IPS-NIHi11 (cell line): ENCODE measurements at regions not wholly inside any gene's neighbourhood (a gene's known extent, or its start where the extent isn't known, plus 50 kb on each side); places are given as distances from the start of the nearest gene placed in this dataset.

ENCODE experiments used
- DNase-seq: peaks from one replicate; pipeline ENCODE4 v3.0.0; 2012; ENCODE audit warnings: mixed read lengths, low spot score

DNA sequence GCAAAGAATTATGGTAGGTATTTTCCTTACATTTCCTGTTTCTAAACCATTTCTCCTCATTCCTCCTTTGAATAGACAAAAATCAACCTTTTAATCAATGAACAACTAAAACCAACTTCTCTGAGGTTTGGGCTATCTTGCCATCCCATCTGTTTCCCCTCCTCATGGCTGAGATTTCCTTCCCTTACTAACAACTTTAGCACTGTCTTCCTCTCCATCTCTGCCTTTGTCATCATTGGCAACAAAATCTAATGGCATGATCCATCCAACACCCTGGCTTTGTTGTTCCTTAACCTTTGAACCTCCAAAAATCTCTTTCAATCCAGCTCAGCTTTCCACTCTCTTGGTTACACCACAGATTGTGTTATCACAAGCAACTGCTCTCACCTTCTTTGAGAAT is 95.3 kb upstream of the FAM136A start:
- no peak for DNase-seq

DNA sequence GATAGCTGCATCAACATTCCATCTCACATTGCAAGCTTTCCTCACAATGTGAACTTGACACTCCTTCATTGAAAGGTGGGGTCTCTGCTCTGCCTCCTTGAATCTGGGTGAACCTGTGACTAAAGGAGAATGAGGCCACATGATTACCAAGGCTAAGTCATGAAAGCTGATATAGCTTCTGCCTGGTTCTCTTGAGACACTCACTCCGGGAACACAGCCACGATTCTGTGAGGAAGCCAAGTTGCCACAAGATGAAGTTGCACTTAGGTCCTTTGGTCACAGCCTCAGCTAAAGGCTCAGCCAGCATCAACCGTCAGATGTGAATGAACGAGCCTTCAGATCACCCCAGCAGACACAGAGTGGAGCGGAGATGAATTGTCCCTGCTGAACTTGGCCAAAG is 94.7 kb upstream of the FAM136A start:
- DNase-seq = no peak

- no peak for DNase-seq
Observed at GRCh38 chr2:70393881-70394280, 92.0 kb upstream of the FAM136A start.

DNA sequence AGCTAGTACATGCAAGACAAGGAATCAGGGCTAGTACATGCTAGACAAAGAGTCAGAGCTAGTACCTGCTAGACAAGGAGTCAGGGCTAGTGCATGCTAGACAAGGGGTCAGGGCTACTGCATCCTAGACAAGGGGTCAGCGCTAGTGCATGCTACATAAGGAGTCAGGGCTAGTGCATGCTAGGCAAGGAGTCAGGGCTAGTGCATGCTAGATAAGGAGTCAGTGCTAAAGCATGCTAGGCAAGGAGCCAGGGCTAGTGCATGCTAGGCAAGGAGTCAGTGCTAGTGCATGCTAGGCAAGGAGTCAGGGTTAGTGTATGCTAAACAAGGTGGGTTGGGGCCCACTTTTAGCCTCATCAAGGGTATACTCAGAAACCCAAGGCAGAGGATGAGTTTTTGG is 90.1 kb upstream of the FAM136A start:
- DNase-seq = no peak

DNA sequence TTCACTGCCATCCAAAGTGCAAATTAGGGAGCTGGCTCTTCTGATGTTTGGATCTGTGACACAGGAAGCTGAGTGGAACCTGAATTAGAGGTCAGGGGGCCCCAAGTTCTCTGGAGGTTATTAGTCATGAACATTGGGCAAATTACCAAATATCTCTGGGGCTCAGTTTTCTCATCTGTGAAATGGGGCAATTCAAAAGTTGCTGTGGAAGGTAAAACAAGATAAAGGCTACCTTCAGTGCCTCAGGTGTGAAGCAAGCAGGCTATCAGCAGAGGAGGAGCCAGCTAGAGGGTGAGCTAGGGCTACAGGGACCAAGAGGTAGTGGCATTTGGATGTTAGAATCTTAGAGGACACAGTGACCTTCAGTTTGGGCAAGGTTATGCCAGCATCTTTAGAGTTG is 89.4 kb upstream of the FAM136A start:
- DNase-seq = no peak

DNA sequence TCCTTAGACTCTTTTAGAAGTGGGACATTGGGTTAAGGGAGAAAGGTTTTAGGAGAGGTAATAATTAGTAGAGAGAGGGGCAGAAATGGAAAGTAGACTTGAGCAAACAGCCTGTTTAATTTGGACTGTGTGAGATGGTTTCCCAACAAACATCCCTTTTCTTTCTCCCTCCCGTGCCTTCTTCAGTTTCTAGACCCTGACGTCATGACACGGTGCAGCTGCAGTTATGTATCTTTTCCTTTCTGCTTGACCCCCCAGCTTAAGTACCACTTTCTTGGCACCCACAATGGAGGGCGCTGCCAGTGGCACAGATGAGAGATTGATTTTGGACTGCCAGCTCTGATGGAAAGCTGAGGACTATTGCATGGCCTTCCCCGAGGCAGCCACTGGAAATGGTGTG is 86.9 kb upstream of the FAM136A start:
- no peak for DNase-seq

- DNase-seq = no peak
Observed at GRCh38 chr2:70388128-70388527, 86.3 kb upstream of the FAM136A start.

- peak; percentile 48 for DNase-seq
Observed at GRCh38 chr2:70385966-70386595, 84.2 kb upstream of the FAM136A start.

GRCh38 chr2:70385204-70385603 is 83.3 kb upstream of the FAM136A start:
- no peak for DNase-seq

DNA sequence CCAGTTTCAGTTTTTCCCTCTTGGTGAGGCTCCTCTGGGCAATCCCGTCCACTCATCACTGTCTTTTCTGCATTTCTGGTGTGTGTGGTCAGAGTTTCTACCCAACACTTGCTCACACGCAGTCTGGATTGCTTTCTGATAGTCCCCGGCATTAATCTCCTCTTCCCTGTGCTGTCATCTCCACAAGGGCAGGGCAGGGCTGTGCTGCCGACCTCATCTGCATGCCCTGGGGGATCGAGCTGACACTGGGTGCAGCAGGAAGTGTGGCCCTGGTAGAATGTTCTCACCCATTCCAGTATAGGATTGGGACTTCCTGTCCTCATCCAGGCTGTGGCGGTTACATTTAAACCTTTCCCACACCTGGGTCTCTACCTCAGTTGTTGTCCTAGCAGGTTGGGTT is 80.0 kb upstream of the FAM136A start:
- no peak for DNase-seq

GRCh38 chr2:70381235-70381634 is 79.4 kb upstream of the FAM136A start:
- no peak for DNase-seq

- no peak for DNase-seq
Observed at GRCh38 chr2:70380621-70381020, 78.8 kb upstream of the FAM136A start.

GRCh38 chr2:70374616-70375015 is 72.7 kb upstream of the FAM136A start:
- DNase-seq = no peak

GRCh38 chr2:70371753-70372152 is 69.9 kb upstream of the FAM136A start:
- no peak for DNase-seq

DNA sequence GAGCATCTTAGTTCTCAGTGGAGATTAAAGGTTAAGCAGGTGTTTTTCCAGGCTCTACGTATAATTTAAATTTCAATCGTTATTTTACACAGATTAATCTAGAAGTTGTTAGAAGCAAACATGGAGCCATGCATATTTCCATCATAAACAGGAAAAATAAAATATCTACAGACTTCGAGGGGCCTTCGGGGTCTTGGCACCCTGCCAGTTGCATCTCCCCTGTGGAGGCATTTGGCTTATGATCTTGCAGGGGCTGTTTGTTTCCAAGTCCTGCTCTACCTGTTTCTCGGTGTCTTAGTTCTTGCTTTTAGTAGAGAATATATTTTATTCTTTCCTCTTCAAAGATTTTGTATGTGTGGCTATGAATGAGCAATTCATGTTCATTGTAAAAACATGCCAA is 67.2 kb upstream of the FAM136A start:
- no peak for DNase-seq

DNA sequence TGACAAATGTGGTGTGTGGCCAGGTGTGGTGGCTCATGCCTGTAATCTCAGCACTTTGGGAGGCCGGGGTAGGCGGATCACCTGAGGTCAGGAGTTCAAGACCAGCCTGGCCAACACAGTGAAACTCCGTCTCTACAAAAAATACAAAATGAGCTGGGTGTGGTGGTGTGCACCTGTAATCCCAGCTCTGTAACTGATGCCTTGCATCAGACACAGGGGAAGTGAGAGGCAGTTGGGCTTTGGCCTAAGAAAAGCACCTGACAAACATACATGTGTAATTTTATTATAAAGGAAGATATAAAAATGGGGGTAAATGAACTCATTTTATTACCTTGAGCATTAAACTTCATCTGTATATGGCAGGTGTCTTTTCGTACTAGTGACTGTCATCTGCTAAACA is 66.7 kb upstream of the FAM136A start:
- DNase-seq = no peak

DNA sequence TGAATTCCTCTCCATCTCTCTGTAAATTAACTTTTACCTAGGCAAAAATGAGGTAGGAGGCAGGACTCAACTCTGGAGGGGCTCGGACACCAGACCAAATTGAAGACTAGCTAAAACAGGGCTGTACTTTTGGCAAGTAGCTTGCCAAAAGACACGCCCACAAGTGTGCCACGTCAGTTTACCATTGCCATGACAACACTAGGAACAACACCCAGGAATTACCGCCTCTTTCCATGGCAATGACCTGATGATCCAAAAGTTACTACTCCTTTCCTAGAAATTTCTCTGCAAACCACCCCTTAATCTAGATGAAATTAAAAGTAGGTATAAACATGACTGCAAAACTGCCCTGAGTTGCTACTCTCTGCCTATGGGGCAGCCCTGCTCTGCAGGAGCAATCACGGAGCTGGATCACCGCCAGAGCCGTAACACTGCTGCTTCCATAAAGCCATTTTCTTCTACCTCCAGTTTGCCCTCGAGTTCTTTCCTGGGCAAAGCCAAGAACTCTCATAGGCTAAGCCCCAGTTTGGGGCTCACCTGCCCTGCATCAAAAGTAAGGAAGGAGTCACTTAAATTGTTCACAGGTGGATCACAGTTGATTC is 66.0 kb upstream of the FAM136A start:
- DNase-seq = peak; percentile 36

- DNase-seq = no peak
Observed at GRCh38 chr2:70362661-70363060, 60.8 kb upstream of the FAM136A start.

- peak; percentile 39 for DNase-seq
Observed at GRCh38 chr2:70360661-70361270, 58.9 kb upstream of the FAM136A start.

DNA sequence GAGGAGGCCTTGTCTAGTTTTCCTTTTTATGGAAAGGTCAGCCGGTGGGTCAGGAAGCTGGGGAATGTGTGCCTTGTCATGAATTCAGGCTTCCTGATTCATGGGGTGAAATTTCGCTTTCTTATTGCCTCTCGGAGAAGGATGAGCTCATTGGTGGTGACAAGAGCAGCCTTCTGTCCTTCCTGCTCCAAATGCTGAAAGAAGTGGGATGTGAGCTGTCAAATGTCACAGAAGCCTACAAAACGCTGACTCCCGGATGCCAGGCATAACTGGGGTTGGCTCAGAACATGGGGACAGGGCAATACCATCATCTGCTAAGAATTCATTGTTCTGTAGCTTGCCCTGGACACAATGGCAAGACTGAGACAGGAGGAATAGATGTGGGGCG is 55.8 kb upstream of the FAM136A start:
- DNase-seq = no peak

- DNase-seq = no peak
Observed at GRCh38 chr2:70356941-70357683, 55.2 kb upstream of the FAM136A start.

DNA sequence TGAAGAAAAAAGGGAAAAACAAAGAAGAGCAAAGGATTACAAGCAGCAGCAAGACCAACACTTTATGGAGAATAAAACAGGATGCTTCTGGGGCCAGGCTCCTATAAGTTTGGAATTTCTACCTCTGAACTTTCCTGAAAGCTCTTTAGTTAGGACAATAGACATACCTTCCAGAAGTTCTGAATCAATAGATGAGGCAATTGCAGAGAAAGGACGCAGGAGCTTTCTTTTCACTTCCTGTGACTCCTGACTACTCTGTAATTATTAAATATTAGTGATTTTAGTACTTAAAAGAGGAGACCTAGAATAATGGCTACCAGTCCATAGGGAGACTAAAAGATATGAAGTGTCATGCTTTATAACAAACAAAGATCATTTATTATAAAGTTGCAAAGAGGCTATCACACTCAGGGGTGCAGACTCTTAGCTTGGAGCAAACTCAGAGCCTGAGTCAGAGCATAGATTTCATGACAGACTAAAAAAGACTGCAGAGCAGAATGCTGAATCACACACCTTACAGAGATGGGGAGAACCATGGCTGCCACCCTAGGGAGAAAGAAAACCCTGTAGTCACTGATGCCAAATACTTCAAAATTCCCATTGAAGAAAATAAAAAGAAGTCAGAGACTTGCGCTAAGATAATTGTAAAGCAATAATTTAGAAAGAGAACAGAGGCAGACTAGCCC is 52.5 kb upstream of the FAM136A start:
- no peak for DNase-seq
